AG09319 (cell line): ENCODE measurements at regions not wholly inside any gene's neighbourhood (a gene's known extent, or its start where the extent isn't known, plus 50 kb on each side); places are given as distances from the start of the nearest gene placed in this dataset.

ENCODE experiments used
- DNase-seq: peaks from one replicate; pipeline ENCODE4 v3.0.0-alpha.2; 2010; ENCODE audit warnings: low read depth; ENCODE audit errors: extremely low read depth
- TF ChIP-seq, protein P1 (sequence below): IDR thresholded peaks from 2 replicates; pipeline ENCODE4 v1.5.1; 2011; ENCODE audit warnings: low read depth, mild to moderate bottlenecking, inconsistent platforms, low read length, moderate library complexity

DNA sequence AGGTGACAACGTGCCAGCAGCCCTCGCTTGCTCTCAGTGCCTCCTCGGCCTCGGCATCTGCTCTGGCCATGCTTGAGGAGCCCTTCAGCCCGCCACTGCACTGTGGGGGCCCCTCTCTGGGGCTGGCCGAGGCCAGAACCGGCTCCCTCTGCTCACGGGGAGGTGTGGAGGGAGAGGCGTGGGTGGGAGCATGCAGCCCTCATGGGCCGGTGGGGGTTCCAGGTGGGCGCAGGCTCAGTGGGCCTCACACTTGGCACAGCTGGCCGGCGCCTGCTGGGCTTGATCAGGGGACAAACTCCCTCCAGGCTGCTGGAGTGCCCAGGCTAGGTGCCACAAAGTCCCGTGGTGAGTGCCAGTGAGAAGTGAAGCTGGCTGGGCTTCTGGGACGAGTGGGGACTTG lies 566.6 kb upstream of the ID4 start:
- TF ChIP-seq, protein P1, sequence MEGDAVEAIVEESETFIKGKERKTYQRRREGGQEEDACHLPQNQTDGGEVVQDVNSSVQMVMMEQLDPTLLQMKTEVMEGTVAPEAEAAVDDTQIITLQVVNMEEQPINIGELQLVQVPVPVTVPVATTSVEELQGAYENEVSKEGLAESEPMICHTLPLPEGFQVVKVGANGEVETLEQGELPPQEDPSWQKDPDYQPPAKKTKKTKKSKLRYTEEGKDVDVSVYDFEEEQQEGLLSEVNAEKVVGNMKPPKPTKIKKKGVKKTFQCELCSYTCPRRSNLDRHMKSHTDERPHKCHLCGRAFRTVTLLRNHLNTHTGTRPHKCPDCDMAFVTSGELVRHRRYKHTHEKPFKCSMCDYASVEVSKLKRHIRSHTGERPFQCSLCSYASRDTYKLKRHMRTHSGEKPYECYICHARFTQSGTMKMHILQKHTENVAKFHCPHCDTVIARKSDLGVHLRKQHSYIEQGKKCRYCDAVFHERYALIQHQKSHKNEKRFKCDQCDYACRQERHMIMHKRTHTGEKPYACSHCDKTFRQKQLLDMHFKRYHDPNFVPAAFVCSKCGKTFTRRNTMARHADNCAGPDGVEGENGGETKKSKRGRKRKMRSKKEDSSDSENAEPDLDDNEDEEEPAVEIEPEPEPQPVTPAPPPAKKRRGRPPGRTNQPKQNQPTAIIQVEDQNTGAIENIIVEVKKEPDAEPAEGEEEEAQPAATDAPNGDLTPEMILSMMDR, result no peak

DNA sequence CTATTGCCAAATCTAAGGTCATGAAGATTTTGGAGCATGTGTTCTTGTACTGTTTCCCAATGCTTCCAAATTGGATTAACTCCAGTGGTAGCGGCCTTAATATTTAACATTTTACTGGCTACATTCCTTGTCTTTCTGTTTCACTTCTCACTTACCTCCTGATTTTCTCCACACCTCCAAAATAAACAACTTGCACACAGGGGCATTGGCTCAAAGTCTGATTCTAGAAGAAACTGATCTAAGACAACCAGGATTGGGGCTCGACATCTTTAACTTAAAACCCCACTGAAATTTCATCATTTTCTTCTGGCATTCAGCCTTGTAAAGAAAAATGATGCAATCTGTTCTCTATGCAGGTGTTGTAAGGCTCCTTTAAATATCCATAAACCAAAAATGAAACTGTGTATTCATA lies 557.9 kb upstream of the ID4 start:
- no peak for DNase-seq
- TF ChIP-seq, protein P1, result no peak

More for the DNA sequence above, 566.6 kb upstream of the ID4 start:
- no peak for DNase-seq

DNA sequence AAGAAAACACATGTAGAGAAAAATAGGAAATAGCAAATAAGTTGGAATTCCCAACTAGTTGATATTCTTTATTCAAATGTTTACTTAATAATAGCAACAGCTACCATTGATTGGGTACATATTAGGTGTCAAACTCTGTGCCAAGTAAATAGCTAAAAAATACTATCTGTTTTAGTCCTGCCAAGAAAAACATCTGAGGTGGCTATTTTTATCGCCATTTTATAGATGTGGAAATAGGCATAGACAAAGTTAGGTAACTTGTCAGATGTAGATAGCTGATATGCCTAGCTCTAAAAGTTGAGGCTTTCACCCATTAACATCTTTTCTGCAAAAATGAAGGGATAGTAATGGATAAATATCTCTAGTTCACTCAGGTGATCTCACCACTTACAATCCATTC lies 549.2 kb upstream of the ID4 start:
- TF ChIP-seq, protein P1, result no peak
- no peak for DNase-seq

DNA sequence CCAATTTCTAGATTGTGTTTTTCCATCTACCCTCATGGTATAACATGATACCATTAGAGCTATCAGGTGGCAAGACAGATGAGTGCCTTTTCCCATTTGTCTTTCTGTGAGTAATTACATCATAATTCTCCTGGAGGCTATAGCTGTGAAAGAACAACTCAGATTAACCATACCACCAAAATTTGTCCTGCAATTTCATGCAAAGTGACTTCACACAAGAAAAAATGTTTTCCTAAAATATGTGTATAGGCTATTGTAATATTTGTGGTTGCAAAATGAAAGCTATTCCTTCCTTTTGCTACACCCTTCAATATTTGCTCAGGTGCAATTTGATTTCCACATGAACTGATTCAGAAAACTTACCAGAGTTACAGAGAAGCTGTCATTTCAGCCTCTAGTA lies 547.7 kb upstream of the ID4 start:
- TF ChIP-seq, protein P1, result no peak
- DNase-seq, result no peak

DNA sequence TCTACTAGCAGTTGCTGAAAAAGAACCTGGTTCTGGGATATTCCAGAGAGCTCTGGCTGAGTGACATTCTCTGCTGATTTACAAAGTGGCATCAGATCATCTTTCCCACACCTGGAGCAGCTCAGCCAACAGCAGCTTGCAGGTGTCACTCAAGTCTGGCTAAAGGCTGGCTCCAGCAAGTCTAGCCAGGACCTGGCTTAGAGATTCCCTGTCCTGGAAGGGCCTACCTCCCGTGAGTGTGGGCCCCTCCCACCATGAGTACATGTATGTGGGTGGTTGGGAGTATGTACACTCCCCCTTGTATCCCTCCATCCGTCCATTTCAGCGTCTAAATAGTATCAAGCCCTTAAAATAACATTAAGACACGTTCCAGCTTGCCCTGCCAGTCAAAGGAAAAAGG lies 539.3 kb upstream of the ID4 start:
- no peak for DNase-seq
- TF ChIP-seq, protein P1, result no peak

DNA sequence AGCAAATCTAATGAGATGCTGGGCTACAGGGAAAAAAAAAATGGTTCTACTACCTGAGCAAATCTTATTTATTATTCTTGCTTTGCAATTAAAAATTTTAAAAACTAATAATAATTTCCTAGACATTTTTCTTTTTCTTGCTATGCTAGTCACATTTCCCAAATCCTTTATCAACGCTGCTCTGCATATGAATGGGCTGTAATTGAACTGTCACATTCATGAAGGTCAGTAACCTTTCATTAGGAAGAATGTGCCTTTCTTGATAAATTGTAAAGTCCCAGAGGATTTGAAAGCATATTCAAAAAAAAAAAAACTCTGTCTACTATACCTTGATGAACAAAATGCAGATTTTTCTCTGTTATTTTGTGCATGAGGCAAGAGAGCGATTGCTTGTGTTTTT lies 538.7 kb upstream of the ID4 start:
- DNase-seq, result no peak
- TF ChIP-seq, protein P1, result no peak

DNA sequence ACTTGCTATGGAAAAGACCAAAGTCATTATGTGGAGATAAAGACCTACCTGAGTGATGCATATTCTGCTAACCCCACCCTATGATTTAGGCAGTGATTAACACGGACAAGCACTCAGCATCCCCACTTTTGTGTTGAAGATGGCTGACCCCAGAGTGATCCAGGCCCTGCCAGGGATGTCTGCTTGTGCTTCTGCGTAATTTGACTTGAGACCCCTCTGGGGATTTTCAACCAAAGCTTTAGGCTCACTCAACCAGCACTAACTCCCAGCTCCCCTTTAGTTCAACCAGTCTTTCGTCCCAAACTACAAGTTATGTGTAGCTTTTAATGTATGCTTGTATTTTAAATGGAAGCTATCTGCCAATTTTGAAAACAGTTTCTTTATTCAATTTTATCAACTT lies 538.0 kb upstream of the ID4 start:
- TF ChIP-seq, protein P1, result no peak
- no peak for DNase-seq
